Neural cell (in vitro differentiated cells): ENCODE measurements at regions not wholly inside any gene's neighbourhood (a gene's known extent, or its start where the extent isn't known, plus 50 kb on each side); places are given as distances from the start of the nearest gene placed in this dataset.

Experiments used
- H2AFZ ChIP-seq: fragments of 200-600, 300-800 bp; sonication (generic), shearing (Covaris generic); 2 replicates; pipeline ENCODE4 v1.6.0; 2014; ENCODE audit warnings: low read depth, mild to moderate bottlenecking, antibody characterized with exemption, low read length, moderate library complexity
- H3F3A ChIP-seq: fragments of 200-600 bp; shearing (Covaris generic); 2 replicates; pipeline ENCODE4 v1.6.1; 2016; ENCODE audit warnings: mild to moderate bottlenecking, moderate library complexity, mixed read lengths, antibody characterized with exemption, low read length; ENCODE audit not compliant: insufficient read depth, poor library complexity, severe bottlenecking
- H3K27ac ChIP-seq: fragments of 200-600, 300-800 bp; sonication (generic), shearing (Covaris generic); 2 replicates; pipeline ENCODE4 v1.5.1; 2014; ENCODE audit warnings: mild to moderate bottlenecking, low read length, moderate library complexity
- H3K27me3 ChIP-seq: fragments of 300-800, 200-600 bp; sonication (generic), shearing (Covaris generic); 2 replicates; pipeline ENCODE4 v1.6.0; 2014; ENCODE audit warnings: mild to moderate bottlenecking, low read depth, low read length, moderate library complexity; ENCODE audit not compliant: insufficient read depth
- H3K36me3 ChIP-seq: fragments of 300-800, 200-600 bp; sonication (generic), shearing (Covaris generic); 2 replicates; pipeline ENCODE4 v1.5.1; 2014; ENCODE audit warnings: mild to moderate bottlenecking, antibody characterized with exemption, low read length, moderate library complexity; ENCODE audit not compliant: insufficient read depth
- H3K4me2 ChIP-seq: fragments of 300-800, 200-600 bp; sonication (generic), shearing (Covaris generic); 2 replicates; pipeline ENCODE4 v1.6.0; 2014; ENCODE audit warnings: mild to moderate bottlenecking, low read length
- H3K4me3 ChIP-seq: fragments of 300-800, 200-600 bp; sonication (generic), shearing (Covaris generic); 2 replicates; pipeline ENCODE4 v1.5.1; 2014; ENCODE audit warnings: mild to moderate bottlenecking, low read length, moderate library complexity
- H3K79me2 ChIP-seq: fragments of 200-600 bp; shearing (Covaris generic); replicated peaks from 2 replicates; pipeline ENCODE4 v1.6.0; 2014; ENCODE audit warnings: mild to moderate bottlenecking, low read length, moderate library complexity; ENCODE audit not compliant: insufficient read depth
- H3K9ac ChIP-seq: fragments of 300-800, 200-600 bp; sonication (generic), shearing (Covaris generic); 2 replicates; pipeline ENCODE4 v1.6.1; 2016; ENCODE audit warnings: mild to moderate bottlenecking, low read length, mixed read lengths
- H3K9me2 ChIP-seq: fragments of 200-600 bp; shearing (Covaris generic); 2 replicates; pipeline ENCODE4 v1.6.1; 2016; ENCODE audit warnings: mild to moderate bottlenecking, low read length, mixed read lengths; ENCODE audit not compliant: insufficient read depth
- H3K9me3 ChIP-seq: fragments of 200-600, 300-800 bp; sonication (generic), shearing (Covaris generic); 2 replicates; pipeline ENCODE4 v1.6.1; 2016; ENCODE audit warnings: mild to moderate bottlenecking, mixed run types, low read length, moderate library complexity, mixed read lengths
- H4K20me1 ChIP-seq: fragments of 200-600 bp; shearing (Covaris generic); 2 replicates; pipeline ENCODE4 v1.6.1; 2016; ENCODE audit warnings: mild to moderate bottlenecking, mixed run types; ENCODE audit not compliant: insufficient read depth
- EP300 ChIP-seq: fragments of 450-650 bp; conservative IDR thresholded peaks from 2 replicates; pipeline ENCODE4 v1.6.1; 2014; ENCODE audit warnings: antibody characterized with exemption, mild to moderate bottlenecking, moderate library complexity; ENCODE audit not compliant: poor library complexity, severe bottlenecking
- EZH2 ChIP-seq: fragments of 200-600, 300-800 bp; shearing (Covaris generic), sonication (generic); IDR thresholded peaks from 2 replicates; pipeline ENCODE4 v1.6.1; 2014; ENCODE audit warnings: antibody characterized with exemption, low read length, borderline replicate concordance, mild to moderate bottlenecking; ENCODE audit not compliant: insufficient read depth, poor library complexity, severe bottlenecking
- MXI1 ChIP-seq: fragments of 450-650 bp; conservative IDR thresholded peaks from 2 replicates; pipeline ENCODE4 v1.6.1; 2014; ENCODE audit warnings: antibody characterized with exemption, mild to moderate bottlenecking; ENCODE audit not compliant: poor library complexity, severe bottlenecking
- POLR2AphosphoS5 ChIP-seq: IDR thresholded peaks from 2 replicates; pipeline ENCODE4 v1.6.1; 2012
- RAD21 ChIP-seq: fragments of 450-650 bp; conservative IDR thresholded peaks from 2 replicates; pipeline ENCODE4 v1.6.1; 2014; ENCODE audit warnings: antibody characterized with exemption, mild to moderate bottlenecking, moderate library complexity
- SMC3 ChIP-seq: fragments of 450-650 bp; conservative IDR thresholded peaks from 2 replicates; pipeline ENCODE4 v1.6.1; 2014; ENCODE audit warnings: antibody characterized with exemption, mild to moderate bottlenecking, moderate library complexity; ENCODE audit not compliant: poor library complexity
- TAF1 ChIP-seq: IDR thresholded peaks from 2 replicates; pipeline ENCODE4 v1.6.1; 2012; ENCODE audit warnings: low read depth
- TF ChIP-seq, protein P1 (sequence below): fragments of 450-650 bp; IDR thresholded peaks from 2 replicates; pipeline ENCODE4 v1.5.1; 2014; ENCODE audit warnings: antibody characterized with exemption, mild to moderate bottlenecking, moderate library complexity; ENCODE audit not compliant: poor library complexity, severe bottlenecking
- TF ChIP-seq, protein P2 (sequence below): IDR thresholded peaks from 2 replicates; pipeline ENCODE4 v1.6.1; 2012; ENCODE audit warnings: borderline replicate concordance

DNA sequence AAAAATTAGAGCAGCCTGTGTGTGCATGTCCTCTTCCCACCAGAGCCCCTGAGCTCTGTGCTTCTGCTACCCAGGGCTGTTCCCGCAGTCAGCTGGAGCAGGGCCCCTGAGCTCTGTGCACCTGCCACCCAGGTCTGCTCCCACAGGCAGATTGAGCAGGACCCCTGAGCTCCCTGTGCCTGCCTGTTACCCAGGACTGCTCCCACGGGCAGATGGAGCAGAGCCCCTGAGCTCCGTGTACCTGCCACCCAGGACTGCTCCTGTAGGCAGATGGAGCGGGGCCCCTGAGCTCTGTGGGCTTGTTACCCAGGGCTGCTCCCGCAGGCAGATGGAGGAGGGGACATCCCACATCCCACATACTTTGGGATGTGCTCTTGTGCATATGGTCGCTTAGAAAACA, 186.8 kb upstream of the SOX1 start:
- Histone ChIP-seq H3K9ac (no peak overlapping the region), H3K4me2 (no peak overlapping the region), H4K20me1 (no peaks in the 10 kb centered on the region), H3K36me3 (no peaks in the 10 kb centered on the region), H3K9me3 (no peaks in the 10 kb centered on the region), H3K27me3 (no peaks in the 10 kb centered on the region), H3K9me2 (no peaks in the 10 kb centered on the region), H3F3A (no peaks in the 10 kb centered on the region), H3K27ac (no peak overlapping the region), H3K79me2 (no peaks in the 10 kb centered on the region), H3K4me3 (no peak overlapping the region), H2AFZ (no peak overlapping the region)
- TF ChIP-seq EP300 (no peak), TAF1 (no peak), POLR2AphosphoS5 (no peak), EZH2 (no peak), RAD21 (no peak), MXI1 (no peak), SMC3 (no peak)
- TF ChIP-seq, protein P1, sequence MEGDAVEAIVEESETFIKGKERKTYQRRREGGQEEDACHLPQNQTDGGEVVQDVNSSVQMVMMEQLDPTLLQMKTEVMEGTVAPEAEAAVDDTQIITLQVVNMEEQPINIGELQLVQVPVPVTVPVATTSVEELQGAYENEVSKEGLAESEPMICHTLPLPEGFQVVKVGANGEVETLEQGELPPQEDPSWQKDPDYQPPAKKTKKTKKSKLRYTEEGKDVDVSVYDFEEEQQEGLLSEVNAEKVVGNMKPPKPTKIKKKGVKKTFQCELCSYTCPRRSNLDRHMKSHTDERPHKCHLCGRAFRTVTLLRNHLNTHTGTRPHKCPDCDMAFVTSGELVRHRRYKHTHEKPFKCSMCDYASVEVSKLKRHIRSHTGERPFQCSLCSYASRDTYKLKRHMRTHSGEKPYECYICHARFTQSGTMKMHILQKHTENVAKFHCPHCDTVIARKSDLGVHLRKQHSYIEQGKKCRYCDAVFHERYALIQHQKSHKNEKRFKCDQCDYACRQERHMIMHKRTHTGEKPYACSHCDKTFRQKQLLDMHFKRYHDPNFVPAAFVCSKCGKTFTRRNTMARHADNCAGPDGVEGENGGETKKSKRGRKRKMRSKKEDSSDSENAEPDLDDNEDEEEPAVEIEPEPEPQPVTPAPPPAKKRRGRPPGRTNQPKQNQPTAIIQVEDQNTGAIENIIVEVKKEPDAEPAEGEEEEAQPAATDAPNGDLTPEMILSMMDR: no peak
- TF ChIP-seq, protein P2, sequence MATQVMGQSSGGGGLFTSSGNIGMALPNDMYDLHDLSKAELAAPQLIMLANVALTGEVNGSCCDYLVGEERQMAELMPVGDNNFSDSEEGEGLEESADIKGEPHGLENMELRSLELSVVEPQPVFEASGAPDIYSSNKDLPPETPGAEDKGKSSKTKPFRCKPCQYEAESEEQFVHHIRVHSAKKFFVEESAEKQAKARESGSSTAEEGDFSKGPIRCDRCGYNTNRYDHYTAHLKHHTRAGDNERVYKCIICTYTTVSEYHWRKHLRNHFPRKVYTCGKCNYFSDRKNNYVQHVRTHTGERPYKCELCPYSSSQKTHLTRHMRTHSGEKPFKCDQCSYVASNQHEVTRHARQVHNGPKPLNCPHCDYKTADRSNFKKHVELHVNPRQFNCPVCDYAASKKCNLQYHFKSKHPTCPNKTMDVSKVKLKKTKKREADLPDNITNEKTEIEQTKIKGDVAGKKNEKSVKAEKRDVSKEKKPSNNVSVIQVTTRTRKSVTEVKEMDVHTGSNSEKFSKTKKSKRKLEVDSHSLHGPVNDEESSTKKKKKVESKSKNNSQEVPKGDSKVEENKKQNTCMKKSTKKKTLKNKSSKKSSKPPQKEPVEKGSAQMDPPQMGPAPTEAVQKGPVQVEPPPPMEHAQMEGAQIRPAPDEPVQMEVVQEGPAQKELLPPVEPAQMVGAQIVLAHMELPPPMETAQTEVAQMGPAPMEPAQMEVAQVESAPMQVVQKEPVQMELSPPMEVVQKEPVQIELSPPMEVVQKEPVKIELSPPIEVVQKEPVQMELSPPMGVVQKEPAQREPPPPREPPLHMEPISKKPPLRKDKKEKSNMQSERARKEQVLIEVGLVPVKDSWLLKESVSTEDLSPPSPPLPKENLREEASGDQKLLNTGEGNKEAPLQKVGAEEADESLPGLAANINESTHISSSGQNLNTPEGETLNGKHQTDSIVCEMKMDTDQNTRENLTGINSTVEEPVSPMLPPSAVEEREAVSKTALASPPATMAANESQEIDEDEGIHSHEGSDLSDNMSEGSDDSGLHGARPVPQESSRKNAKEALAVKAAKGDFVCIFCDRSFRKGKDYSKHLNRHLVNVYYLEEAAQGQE: no peak

- Histone ChIP-seq H3K27me3 (no peaks in the 10 kb centered on the region), H3K79me2 (no peaks in the 10 kb centered on the region), H2AFZ (no peak overlapping the region), H4K20me1 (no peaks in the 10 kb centered on the region), H3K36me3 (no peaks in the 10 kb centered on the region), H3F3A (no peaks in the 10 kb centered on the region), H3K9me3 (no peaks in the 10 kb centered on the region), H3K27ac (no peak overlapping the region), H3K9ac (no peak overlapping the region), H3K4me3 (no peak overlapping the region), H3K4me2 (no peak overlapping the region), H3K9me2 (no peaks in the 10 kb centered on the region)
- TF ChIP-seq TAF1 (no peak), EZH2 (no peak), MXI1 (no peak), RAD21 (no peak), POLR2AphosphoS5 (no peak), EP300 (no peak), SMC3 (no peak)
- TF ChIP-seq, protein P2: no peak
- TF ChIP-seq, protein P1: no peak
These were observed 185.2 kb upstream of the SOX1 start for GRCh38 chr13:111881700-111882099.
